NCI-H2227 (cell line): ENCODE measurements at regions not wholly inside any gene's neighbourhood (a gene's known extent, or its start where the extent isn't known, plus 50 kb on each side); places are given as distances from the start of the nearest gene placed in this dataset.
"Not testable (repeated sequence)": the region's sequence is repeated elsewhere in the genome, so short reads cannot be mapped to it uniquely, and the experiment has no call there.

Experiments
- DNase-seq: peaks from one replicate; lab custom pipeline; 2025; ENCODE audit not compliant: unreplicated experiment; lab: John Stamatoyannopoulos, UW

DNA sequence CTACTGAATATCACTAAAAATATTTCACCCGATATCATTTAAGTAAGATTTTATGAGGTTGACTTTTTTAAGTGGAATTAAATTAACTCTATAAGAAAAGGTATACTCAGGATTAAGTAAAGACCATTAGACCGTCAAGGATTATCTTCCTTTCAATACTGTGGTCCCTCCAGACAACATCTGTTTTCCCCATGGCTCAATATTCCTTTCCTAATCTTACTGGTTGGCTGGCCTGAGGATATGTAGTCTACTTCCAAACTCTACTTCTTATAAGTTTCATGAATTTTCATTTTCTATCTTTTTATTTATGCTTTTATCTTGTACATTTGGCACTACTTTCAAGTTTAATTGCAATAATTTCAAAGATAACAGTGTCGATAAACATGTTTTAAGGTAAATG lies 725.4 kb downstream of the PCDH7 start:
- no peak for DNase-seq

GRCh38 chr4:31455612-31456011 lies 735.4 kb downstream of the PCDH7 start:
- DNase-seq, result no peak

DNA sequence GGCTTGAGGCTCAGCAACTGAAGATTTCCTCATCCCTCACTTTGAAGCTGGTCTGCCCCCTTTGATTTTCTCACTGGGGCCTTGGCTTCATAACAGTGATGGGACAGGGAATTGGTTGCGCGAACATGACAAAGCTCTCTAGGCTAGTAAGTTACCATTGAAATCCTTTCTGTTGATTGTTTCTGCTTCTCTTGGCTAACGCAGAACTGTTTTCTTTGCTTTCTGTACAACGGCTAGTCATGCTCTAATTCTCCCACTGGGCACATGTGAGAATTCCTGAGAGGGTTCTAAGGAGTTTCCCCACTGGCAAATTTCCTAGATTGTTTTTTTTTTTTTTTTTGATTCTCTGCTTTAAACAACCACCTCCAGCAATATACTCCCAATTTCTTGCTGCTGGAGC lies 738.6 kb downstream of the PCDH7 start:
- DNase-seq, result no peak

DNA sequence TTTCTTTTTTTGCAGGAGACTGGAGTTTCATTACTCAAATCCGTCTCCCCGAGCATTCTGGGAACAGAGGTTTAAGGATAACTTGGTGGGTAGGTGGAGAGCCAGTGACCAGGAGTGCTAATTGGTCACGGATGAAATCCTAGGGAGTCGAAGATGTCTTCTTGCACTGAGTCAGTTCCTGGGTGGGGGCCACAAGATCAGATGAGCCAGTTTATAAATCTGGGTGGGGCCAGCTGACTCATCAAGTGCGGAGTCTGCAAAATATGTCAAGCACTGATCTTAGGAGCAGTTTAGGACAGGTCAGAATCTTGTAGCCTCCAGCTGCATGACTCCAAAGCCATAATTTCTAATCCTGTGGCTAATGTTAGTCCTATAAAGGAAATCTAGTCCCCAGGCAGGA lies 741.3 kb downstream of the PCDH7 start:
- no peak for DNase-seq

DNA sequence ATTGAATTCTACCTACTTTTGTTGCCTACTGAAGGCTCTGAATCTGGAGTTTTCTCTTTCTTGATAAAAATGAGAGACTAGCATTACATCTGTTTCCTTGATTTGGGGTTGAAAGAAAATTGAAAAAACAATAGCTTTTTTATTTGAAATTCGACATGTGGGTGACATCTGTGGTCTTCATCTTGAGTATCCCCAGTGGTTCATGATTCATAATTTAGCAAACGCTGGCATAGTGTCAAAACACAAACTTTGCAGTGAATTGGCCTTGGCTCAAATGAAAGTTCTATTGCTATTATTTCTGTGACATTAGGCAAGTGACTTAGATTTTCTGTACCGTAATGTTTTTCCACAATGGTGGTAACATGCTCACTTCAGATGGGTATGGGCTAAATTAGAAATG lies 747.6 kb downstream of the PCDH7 start:
- DNase-seq, result no peak

DNA sequence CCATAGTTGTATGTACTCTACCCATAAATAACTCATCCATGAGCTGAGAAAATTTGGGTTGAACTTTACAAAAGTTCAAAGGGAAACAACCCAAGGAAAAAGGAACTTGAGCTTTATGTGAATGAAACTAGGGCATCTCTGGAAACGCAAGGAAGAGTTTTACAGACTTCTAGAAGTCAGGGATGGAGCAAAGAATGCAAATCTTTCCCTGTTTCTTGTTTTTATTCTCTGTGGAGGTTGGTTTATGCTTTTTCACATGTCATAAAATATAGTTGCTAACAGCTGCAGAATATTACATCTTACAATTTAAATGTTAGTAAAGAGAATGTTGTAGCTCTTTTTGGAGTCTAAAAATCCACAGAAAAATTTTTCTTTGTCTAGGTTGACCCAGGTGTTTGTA lies 754.1 kb downstream of the PCDH7 start:
- no peak for DNase-seq

DNA sequence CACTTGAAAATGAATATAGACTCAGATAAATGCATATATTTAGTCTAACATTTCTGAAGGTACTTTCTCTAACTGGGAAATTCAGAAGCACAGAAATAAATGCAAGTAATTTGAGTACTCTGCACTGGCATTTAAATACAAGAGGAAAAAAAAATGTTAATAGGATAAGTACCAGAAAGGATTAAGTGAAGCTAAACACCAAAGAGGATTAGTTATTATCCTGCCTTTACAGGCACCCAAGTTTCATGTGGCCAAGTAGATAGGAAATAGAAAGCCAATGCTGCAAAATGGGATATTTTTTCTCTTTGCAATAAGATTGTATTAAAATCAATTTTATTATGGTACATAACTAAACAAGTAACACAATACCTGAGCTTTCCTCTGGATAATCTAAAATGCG lies 762.5 kb downstream of the PCDH7 start:
- no peak for DNase-seq

GRCh38 chr4:31499216-31499615 lies 779.0 kb downstream of the PCDH7 start:
- DNase-seq, result not testable (repeated sequence)

GRCh38 chr4:31516520-31516919 lies 796.4 kb downstream of the PCDH7 start:
- DNase-seq, result no peak

GRCh38 chr4:31518796-31519250 lies 798.7 kb downstream of the PCDH7 start:
- DNase-seq, result no peak

GRCh38 chr4:31530555-31530954 lies 810.4 kb downstream of the PCDH7 start:
- DNase-seq, result no peak

GRCh38 chr4:31538877-31539276 lies 818.7 kb downstream of the PCDH7 start:
- DNase-seq, result no peak

DNA sequence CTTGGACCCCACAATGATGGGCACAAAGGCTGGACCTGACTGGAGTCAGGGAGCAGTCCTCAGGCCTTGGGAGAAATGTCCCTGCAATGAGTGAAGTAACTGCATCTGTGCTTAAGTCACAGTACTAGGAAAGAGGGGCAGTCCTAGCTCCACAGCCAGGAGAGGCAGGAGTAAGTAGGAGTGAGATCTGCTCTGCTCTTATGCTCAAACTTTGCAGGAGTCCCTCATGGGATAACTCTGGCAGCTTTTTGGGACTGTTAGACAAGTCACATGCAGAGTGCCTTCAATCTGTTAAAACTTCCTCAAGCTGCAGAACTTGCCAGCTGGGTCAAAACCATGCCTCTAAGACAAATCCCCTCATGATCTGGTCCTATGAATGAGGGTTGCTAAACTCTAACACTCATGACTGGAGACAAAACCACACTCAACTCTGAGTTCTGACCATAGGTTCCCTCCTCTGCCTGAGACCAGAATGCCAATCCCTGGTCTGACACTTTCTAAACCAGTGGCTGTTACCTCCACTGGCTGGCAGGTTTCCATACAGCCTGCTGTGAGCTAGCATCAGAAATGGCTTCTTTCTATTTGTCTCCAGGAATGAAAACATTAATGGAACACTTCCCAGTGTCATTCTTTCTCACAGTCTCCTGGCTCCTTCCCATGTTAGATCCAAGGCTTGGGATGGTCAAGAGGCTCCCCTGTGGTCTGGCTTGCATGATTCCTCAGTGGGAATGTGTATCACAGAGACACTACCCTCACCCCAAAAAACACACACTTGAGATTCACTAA lies 819.3 kb downstream of the PCDH7 start:
- no peak for DNase-seq

GRCh38 chr4:31545330-31545729 lies 825.2 kb downstream of the PCDH7 start:
- no peak for DNase-seq

DNA sequence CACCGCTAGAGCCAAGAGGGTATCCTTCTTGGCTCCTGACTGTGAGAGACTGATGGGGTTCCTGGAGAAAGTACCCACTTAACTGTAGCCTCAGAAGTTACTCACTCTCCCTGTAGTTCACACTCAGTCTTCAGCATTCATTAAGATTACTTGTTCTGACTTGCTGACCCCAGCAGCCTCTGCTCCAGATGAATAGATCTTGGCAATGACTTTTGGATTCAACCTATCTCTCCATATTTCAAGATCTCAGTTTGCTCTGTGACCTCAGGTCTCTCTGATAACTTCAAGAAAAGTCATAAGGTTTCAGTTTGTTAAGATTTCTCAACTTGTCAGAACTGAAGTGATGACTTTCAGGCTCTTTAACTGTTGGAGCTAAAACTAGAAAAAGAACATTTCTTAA lies 825.6 kb downstream of the PCDH7 start:
- no peak for DNase-seq

DNA sequence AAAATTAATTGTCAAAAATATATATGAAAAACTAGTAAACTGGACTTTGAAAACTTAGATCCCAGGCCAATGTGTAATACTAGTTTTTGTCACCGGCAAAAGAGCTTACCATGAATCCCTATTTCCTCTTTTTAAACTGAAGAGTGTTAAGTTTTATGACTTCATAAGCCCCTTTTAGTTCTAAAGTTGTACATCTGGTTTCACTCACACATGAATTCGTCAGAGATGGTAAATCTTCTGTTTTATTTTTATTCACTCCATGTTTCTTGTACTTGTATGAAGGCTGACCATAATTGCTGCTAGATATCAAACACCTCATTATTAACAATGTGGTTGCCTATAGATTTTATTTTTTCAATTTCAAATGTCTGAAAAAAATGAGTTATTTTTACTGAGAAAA lies 827.9 kb downstream of the PCDH7 start:
- no peak for DNase-seq

DNA sequence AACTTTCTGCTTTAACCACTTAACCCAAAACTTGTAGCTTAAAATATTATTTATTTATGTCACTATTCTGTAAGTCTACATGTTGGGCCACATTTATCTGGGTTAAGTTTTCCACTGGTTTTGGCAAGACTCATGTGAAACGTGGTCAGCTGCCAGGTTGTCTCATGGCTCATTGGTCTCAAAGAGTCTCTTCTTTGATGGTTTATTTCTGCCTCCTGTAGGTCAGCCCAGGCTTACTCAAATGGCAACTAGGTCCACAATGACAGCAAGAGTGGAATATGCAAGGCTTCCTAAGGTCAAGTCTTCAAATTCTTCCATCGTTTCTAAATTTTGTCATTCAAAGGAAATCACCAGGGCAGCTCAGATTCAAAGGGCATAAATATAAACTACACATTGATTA lies 828.7 kb downstream of the PCDH7 start:
- no peak for DNase-seq

- DNase-seq, result no peak
Observed at GRCh38 chr4:31549256-31549655, 829.1 kb downstream of the PCDH7 start.

GRCh38 chr4:31557437-31557836 lies 837.3 kb downstream of the PCDH7 start:
- no peak for DNase-seq

- no peak for DNase-seq
Observed at GRCh38 chr4:31573554-31573953, 853.4 kb downstream of the PCDH7 start.

DNA sequence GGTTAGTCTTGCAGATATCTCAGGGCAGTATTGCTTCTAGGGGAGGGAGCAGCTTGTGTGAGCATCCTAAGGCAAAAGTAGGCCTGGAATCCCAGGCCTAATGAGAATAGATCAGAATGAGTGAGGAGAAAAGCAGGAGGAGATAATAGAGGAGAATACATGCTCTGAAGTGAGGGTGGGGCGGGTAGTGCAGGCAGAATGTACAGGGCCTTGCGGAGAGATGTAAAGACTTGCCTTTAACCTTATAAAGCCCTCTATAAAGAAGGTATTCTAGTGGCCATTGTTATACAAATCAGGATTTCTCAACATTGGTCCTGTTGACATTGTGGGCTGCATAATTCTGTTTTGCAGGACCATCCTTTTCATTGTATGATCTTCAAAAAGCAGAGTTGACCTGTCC lies 855.3 kb downstream of the PCDH7 start:
- peak; percentile 5 for DNase-seq

- no peak for DNase-seq
Observed at GRCh38 chr4:31580843-31581242, 860.7 kb downstream of the PCDH7 start.

DNA sequence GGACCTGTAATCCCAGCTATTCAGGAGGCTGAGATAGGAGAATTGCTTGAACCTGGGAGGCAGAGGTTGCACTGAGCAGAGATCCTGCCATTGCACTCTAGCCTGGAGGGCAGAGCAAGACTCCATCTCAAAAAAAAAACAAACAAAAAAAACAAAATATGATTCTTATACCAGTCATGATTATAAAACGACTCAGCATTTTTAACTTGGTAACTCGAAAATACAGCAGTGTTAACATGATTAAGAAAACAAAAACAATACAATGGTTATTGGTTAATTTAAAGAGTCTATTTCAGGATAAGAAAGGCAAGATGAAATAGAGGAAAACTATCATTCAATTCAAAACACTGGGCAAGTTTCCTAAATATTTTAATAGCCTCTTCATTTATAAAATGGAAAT lies 865.3 kb downstream of the PCDH7 start:
- no peak for DNase-seq
